ENCODE measurements at regions not wholly inside any gene's neighbourhood (a gene's known extent, or its start where the extent isn't known, plus 50 kb on each side); places are given as distances from the start of the nearest gene placed in this dataset.

DNA sequence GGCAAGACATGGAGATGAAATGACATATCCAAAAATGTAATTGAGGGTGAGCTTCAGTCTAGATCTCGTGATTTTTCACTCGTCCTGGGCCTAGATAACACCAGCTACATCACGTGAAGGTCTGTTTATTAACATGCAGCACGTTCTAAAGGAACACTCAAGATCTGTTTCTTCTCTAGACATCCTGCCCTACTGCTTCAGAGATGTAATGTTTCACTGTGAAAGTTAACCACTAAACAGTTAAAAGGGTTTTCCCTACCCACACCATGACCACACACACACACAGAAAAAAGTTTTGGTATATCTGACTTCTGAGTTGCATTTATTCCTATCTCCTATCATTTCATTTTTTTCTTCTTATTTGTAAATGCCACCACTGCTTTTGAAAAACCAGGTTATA is 52.3 kb upstream of the SMIM31 start:
- intact Hi-C loops (cut with DNase I) = no loop called here
- DNase-seq (no peak), ATAC-seq (no peak)

More for the DNA sequence above, 52.3 kb upstream of the SMIM31 start:
- TF ChIP-seq, protein P1, sequence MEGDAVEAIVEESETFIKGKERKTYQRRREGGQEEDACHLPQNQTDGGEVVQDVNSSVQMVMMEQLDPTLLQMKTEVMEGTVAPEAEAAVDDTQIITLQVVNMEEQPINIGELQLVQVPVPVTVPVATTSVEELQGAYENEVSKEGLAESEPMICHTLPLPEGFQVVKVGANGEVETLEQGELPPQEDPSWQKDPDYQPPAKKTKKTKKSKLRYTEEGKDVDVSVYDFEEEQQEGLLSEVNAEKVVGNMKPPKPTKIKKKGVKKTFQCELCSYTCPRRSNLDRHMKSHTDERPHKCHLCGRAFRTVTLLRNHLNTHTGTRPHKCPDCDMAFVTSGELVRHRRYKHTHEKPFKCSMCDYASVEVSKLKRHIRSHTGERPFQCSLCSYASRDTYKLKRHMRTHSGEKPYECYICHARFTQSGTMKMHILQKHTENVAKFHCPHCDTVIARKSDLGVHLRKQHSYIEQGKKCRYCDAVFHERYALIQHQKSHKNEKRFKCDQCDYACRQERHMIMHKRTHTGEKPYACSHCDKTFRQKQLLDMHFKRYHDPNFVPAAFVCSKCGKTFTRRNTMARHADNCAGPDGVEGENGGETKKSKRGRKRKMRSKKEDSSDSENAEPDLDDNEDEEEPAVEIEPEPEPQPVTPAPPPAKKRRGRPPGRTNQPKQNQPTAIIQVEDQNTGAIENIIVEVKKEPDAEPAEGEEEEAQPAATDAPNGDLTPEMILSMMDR (IDR thresholded peaks at IDR 0.05) = no peak
- Histone ChIP-seq H3K4me1 (no peaks in the 10 kb centered on the region), H3K4me3 (no peak overlapping the region), H3K27me3 (no peaks in the 10 kb centered on the region), H3K9me3 (no peaks in the 10 kb centered on the region), H3K36me3 (no peaks in the 10 kb centered on the region), H3K27ac (no peak overlapping the region)

Data from upper lobe of right lung (tissue), 1 donor.